HL-60 (cell line): ENCODE measurements at regions not wholly inside any gene's neighbourhood (a gene's known extent, or its start where the extent isn't known, plus 50 kb on each side); places are given as distances from the start of the nearest gene placed in this dataset.

ENCODE experiments used
- DNase-seq, 2 experiments: peaks; one replicate each; pipeline ENCODE4 v3.0.0-alpha.2; 2010 to 2020; ENCODE audit warnings: low read depth in 1 of 2, low spot score in 1 of 2
- H3K27ac ChIP-seq: fragments of 250-450 bp; sonication (Bioruptor Pico); replicated peaks from 2 replicates; pipeline ENCODE4 v1.5.1; 2020; ENCODE audit warnings: mild to moderate bottlenecking, moderate library complexity
- H3K27me3 ChIP-seq: fragments of 250-450 bp; sonication (Bioruptor Pico); 2 replicates; pipeline ENCODE4 v1.5.1; 2021; ENCODE audit warnings: mild to moderate bottlenecking, moderate library complexity; ENCODE audit not compliant: insufficient read depth, poor library complexity, severe bottlenecking
- H3K4me3 ChIP-seq: replicated peaks from 2 replicates; pipeline ENCODE4 v1.5.1; 2011; ENCODE audit warnings: mild to moderate bottlenecking, control low read depth, low read length; ENCODE audit not compliant: insufficient read depth
- CTCF ChIP-seq: IDR thresholded peaks from one replicate; pipeline ENCODE4 v1.5.1; 2011; ENCODE audit warnings: low read length, control low read depth, inconsistent platforms; ENCODE audit not compliant: insufficient read depth
- GABPA ChIP-seq: IDR thresholded peaks from 2 replicates; pipeline ENCODE4 v1.6.1; 2012; ENCODE audit warnings: low read depth
- POLR2AphosphoS5 ChIP-seq: IDR thresholded peaks from 2 replicates; pipeline ENCODE4 v1.6.1; 2012; ENCODE audit warnings: low read depth
- REST ChIP-seq: IDR thresholded peaks from 2 replicates; pipeline ENCODE4 v1.6.1; 2012; ENCODE audit warnings: low read depth; ENCODE audit not compliant: insufficient replicate concordance
- SPI1 ChIP-seq: IDR thresholded peaks from 2 replicates; pipeline ENCODE4 v1.6.1; 2012; ENCODE audit warnings: low read depth, mild to moderate bottlenecking, borderline replicate concordance

- TF ChIP-seq REST (no peak), CTCF (no peak), SPI1 (no peak), GABPA (no peak), POLR2AphosphoS5 (no peak)
- no peak overlapping the region for H3K27ac ChIP-seq
- no peak for DNase-seq
- H3K27me3 ChIP-seq, result no peaks in the 10 kb centered on the region
- H3K4me3 ChIP-seq, result no peak overlapping the region
Measured at GRCh38 chr16:85195900-85196772, 83.9 kb upstream of the CIBAR2 start.

GRCh38 chr16:85196976-85197375, 84.7 kb upstream of the CIBAR2 start:
- Histone ChIP-seq H3K27ac (no peak overlapping the region), H3K27me3 (no peaks in the 10 kb centered on the region), H3K4me3 (no peak overlapping the region)
- no peak for TF ChIP-seq CTCF
- no peak for TF ChIP-seq GABPA
- TF ChIP-seq SPI1, result no peak
- TF ChIP-seq REST, result no peak
- TF ChIP-seq POLR2AphosphoS5, result no peak
- no peak for DNase-seq

GRCh38 chr16:85197611-85198566, 85.6 kb upstream of the CIBAR2 start:
- Histone ChIP-seq H3K27ac (no peak overlapping the region), H3K27me3 (no peaks in the 10 kb centered on the region), H3K4me3 (no peak overlapping the region)
- DNase-seq, result no peak
- TF ChIP-seq CTCF, result no peak
- no peak for TF ChIP-seq SPI1
- TF ChIP-seq REST, result no peak
- no peak for TF ChIP-seq GABPA
- TF ChIP-seq POLR2AphosphoS5, result no peak
